HUES6 (cell line): ENCODE measurements at regions not wholly inside any gene's neighbourhood (a gene's known extent, or its start where the extent isn't known, plus 50 kb on each side); places are given as distances from the start of the nearest gene placed in this dataset.

ENCODE experiments used
- H3K27ac ChIP-seq: 2 replicates; pipeline ENCODE4 v1.7.0; 2013; ENCODE audit warnings: low read depth, mild to moderate bottlenecking, low read length, inconsistent platforms
- H3K27me3 ChIP-seq: 2 replicates; pipeline ENCODE4 v1.6.1; 2013; ENCODE audit warnings: low read length; ENCODE audit not compliant: control insufficient read depth, insufficient read depth
- H3K36me3 ChIP-seq: 2 replicates; pipeline ENCODE4 v1.6.1; 2013; ENCODE audit warnings: low read length; ENCODE audit not compliant: control insufficient read depth, insufficient read depth
- H3K4me1 ChIP-seq: 2 replicates; pipeline ENCODE4 v1.6.1; 2013; ENCODE audit warnings: low read length; ENCODE audit not compliant: control insufficient read depth, insufficient read depth
- H3K4me3 ChIP-seq: 2 replicates; pipeline ENCODE4 v1.5.1; 2013; ENCODE audit warnings: low read depth, low read length
- H3K9ac ChIP-seq: one replicate; pipeline ENCODE4 v1.6.1; 2013; ENCODE audit warnings: mild to moderate bottlenecking, low read length
- H3K9me3 ChIP-seq: 2 replicates; pipeline ENCODE4 v1.6.1; 2013; ENCODE audit warnings: low read depth, low read length; ENCODE audit not compliant: control insufficient read depth, insufficient read depth

- H3K27me3 ChIP-seq: no peaks in the 10 kb centered on the region
- peaks cover 4% of the 10 kb centered on the region; the same call in 1 of the 2 replicates for H3K4me1 ChIP-seq
- H3K36me3 ChIP-seq: no peaks in the 10 kb centered on the region
- no peak overlapping the region for H3K9ac ChIP-seq
- no peak overlapping the region for H3K4me3 ChIP-seq
- H3K27ac ChIP-seq: no peak overlapping the region
- no peaks in the 10 kb centered on the region for H3K9me3 ChIP-seq
Measured at GRCh38 chr4:28362169-28362568, 1501.5 kb downstream of the STIM2 start.

DNA sequence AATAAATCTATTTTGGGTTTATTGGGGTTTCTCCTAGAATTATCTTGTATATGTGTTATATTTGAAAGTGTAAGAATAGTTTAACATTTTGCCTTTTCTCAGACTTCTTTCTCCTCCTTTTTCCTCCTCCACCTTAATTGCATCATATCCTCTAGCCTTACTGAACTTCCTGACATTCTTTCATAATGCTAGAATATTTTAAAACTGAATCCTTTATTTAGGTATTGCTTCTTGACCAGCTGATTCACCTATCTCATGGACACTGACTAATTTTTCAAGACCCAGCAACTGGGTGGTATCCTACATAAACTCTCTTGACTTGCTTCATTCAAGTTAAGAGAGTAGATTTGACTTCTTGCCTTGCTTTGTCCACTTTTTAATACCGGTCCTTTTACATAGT is 1508.9 kb downstream of the STIM2 start:
- Histone ChIP-seq H3K9ac (no peak overlapping the region), H3K27ac (no peak overlapping the region), H3K27me3 (no peaks in the 10 kb centered on the region), H3K4me1 (peaks cover 4% of the 10 kb centered on the region; the same call in 1 of the 2 replicates), H3K9me3 (no peaks in the 10 kb centered on the region), H3K36me3 (no peaks in the 10 kb centered on the region), H3K4me3 (no peak overlapping the region)

- no peaks in the 10 kb centered on the region for H3K9me3 ChIP-seq
- no peak overlapping the region for H3K9ac ChIP-seq
- H3K27me3 ChIP-seq: no peaks in the 10 kb centered on the region
- no peaks in the 10 kb centered on the region for H3K36me3 ChIP-seq
- H3K27ac ChIP-seq: no peak overlapping the region
- no peak overlapping the region for H3K4me3 ChIP-seq
- no peaks in the 10 kb centered on the region for H3K4me1 ChIP-seq
Measured at GRCh38 chr4:28373191-28373590, 1512.5 kb downstream of the STIM2 start.

GRCh38 chr4:28373601-28374000 is 1513.0 kb downstream of the STIM2 start:
- Histone ChIP-seq H3K36me3 (no peaks in the 10 kb centered on the region), H3K9ac (no peak overlapping the region), H3K27me3 (no peaks in the 10 kb centered on the region), H3K27ac (no peak overlapping the region), H3K9me3 (no peaks in the 10 kb centered on the region), H3K4me3 (no peak overlapping the region), H3K4me1 (no peaks in the 10 kb centered on the region)

DNA sequence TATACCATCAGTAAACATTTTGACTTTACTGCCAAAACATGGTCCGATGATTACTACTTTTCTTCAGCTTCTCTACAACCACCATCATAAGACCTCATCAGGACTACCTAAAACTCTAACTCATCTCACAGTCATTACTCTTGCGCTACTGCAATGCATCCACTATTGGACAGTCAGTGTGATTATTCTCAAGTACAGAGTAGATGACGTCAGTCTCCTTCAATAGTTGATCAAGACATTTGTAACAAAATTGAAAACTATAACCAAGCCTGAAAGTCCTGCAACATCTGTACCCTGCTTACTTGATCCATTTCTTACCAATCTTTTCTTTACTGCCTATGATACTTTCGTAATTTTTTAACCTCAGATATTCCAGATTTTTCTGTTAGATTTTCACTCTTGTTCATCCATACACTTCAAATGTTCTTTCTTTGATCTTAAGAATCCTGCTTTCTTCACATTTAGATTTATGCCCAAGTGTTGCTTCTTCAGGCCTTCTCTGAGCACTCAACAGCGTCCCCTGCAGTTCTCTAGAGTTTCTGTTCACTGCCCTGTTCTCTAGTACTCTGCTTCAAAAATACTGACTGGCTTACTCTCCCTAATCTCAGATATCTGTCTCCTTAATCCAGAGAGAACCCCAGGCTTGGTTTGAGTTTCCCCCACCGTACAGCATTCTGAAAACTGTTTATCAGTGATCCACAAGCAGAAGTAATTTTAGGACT is 1517.6 kb downstream of the STIM2 start:
- Histone ChIP-seq H3K4me3 (no peak overlapping the region), H3K4me1 (no peaks in the 10 kb centered on the region), H3K36me3 (no peaks in the 10 kb centered on the region), H3K27ac (no peak overlapping the region), H3K9me3 (no peaks in the 10 kb centered on the region), H3K9ac (no peak overlapping the region), H3K27me3 (no peaks in the 10 kb centered on the region)

GRCh38 chr4:28385801-28386200 is 1525.2 kb downstream of the STIM2 start:
- Histone ChIP-seq H3K27ac (no peak overlapping the region), H3K36me3 (no peaks in the 10 kb centered on the region), H3K27me3 (no peaks in the 10 kb centered on the region), H3K9ac (no peak overlapping the region), H3K9me3 (no peaks in the 10 kb centered on the region), H3K4me3 (no peak overlapping the region), H3K4me1 (no peaks in the 10 kb centered on the region)

DNA sequence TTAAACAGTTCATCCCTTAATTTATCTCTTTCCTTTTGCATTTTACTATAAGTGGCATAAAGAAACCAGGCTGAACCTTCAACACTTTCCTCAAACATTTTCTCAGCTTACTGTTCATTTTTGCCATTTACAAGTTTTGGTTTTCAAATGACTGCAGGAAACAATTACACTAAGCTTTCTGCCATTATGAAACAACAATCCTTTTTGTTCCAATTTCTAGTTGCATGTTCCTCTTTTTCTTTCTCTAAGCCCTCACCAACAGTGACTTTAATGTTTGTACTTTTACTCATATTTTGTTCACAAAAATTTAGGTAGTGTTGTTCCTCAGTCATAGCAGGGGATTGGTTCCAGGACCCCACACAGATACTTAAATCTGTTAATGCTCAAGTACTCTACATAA is 1526.1 kb downstream of the STIM2 start:
- Histone ChIP-seq H3K27ac (no peak overlapping the region), H3K4me1 (no peaks in the 10 kb centered on the region), H3K36me3 (no peaks in the 10 kb centered on the region), H3K9ac (no peak overlapping the region), H3K4me3 (no peak overlapping the region), H3K9me3 (no peaks in the 10 kb centered on the region), H3K27me3 (no peaks in the 10 kb centered on the region)

GRCh38 chr4:28388471-28388870 is 1527.8 kb downstream of the STIM2 start:
- no peak overlapping the region for H3K27ac ChIP-seq

DNA sequence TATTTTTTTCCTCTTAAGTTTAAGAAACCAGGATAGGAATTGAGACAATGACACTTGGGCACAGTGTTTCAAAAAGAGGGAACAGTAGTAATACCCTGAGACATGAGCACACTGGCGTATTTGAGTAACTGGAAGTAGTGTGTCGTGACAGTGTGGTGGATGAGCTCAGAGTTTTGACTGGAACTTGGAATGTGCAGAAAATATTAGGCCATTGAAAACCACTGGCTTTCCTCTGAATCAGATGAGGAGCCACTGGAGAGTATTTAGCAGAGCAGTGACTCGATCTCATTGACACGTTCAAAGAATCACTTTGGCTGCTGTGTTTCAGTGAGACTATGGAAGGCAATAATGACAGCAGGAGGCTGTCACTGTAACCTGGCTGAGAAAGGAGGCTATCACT is 1531.2 kb downstream of the STIM2 start:
- no peaks in the 10 kb centered on the region for H3K36me3 ChIP-seq
- peaks cover 6% of the 10 kb centered on the region; the same call in 1 of the 2 replicates for H3K9me3 ChIP-seq
- H3K27me3 ChIP-seq: no peaks in the 10 kb centered on the region
- H3K4me1 ChIP-seq: no peaks in the 10 kb centered on the region
- H3K4me3 ChIP-seq: no peak overlapping the region
- no peak overlapping the region for H3K27ac ChIP-seq
- no peak overlapping the region for H3K9ac ChIP-seq

More at GRCh38 chr4:28388471-28388870, 1527.8 kb downstream of the STIM2 start:
- H3K27me3 ChIP-seq: no peaks in the 10 kb centered on the region
- no peaks in the 10 kb centered on the region for H3K4me1 ChIP-seq
- no peaks in the 10 kb centered on the region for H3K9me3 ChIP-seq
- no peaks in the 10 kb centered on the region for H3K36me3 ChIP-seq
- H3K4me3 ChIP-seq: no peak overlapping the region
- H3K9ac ChIP-seq: no peak overlapping the region

DNA sequence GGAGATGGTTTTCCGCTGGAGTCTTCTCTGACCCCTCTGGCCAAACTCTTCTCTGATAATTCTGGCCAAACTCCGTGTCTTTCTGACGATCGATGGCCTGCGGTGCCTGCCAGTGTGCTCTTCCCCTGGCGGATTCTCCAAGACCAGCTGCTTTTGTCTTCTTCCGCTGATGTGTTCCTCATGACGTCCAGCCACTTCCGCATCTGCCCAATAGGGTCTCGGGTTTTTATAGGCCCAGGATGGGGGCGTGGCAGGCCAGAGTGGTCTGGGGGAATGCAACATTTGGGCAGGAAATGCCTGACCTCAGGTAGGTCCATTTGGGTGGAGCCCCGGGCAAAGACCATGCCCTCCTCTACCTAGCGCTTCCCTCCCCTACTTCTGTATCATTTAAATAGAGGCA is 1542.1 kb downstream of the STIM2 start:
- peaks cover 15% of the 10 kb centered on the region for H3K9me3 ChIP-seq
- H3K4me3 ChIP-seq: no peak overlapping the region
- H3K36me3 ChIP-seq: no peaks in the 10 kb centered on the region
- no peaks in the 10 kb centered on the region for H3K27me3 ChIP-seq
- no peaks in the 10 kb centered on the region; the same call in 1 of the 2 replicates for H3K4me1 ChIP-seq
- H3K9ac ChIP-seq: no peak overlapping the region
- no peak overlapping the region for H3K27ac ChIP-seq

- Histone ChIP-seq H3K27ac (no peak overlapping the region), H3K9ac (no peak overlapping the region), H3K9me3 (no peaks in the 10 kb centered on the region), H3K4me1 (no peaks in the 10 kb centered on the region), H3K27me3 (no peaks in the 10 kb centered on the region), H3K36me3 (no peaks in the 10 kb centered on the region), H3K4me3 (no peak overlapping the region)
Measured at GRCh38 chr4:28421221-28421620, 1560.6 kb downstream of the STIM2 start.
